ENCODE measurements at regions not wholly inside any gene's neighbourhood (a gene's known extent, or its start where the extent isn't known, plus 50 kb on each side); places are given as distances from the start of the nearest gene placed in this dataset.

DNA sequence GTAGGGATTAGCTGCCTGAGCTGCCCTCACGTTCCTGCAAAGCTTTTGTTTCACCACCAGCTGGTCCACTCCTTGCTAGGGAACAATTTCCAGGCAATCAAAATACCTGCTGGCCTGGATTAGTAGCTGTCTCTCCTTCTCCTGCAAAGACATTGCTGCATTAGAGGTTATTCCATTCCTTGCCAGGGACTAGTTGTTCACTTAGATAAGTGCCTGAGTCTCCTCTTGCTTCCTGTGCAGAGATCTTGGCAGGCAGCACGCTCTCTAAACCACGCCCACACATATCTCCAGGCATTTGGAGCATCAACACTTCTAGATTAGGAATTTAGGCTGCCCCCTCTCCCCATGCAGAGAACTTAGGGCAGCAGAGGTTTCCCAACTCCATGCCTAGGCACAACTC, 150.4 kb upstream of the SMIM30 start:
- no peak overlapping the region for H2BK12ac ChIP-seq (ENCODE audit: low read length in 2 of 2)
- H3K27ac ChIP-seq (ENCODE audit: low read length, poor library complexity, severe bottlenecking) = no peak overlapping the region
- H3K9me3 ChIP-seq (ENCODE audit: control insufficient read depth, low read length) = peaks cover 20% of the 10 kb centered on the region
- no peak overlapping the region for H2BK5ac ChIP-seq (ENCODE audit: low read depth, low read length, poor library complexity, severe bottlenecking)
- no peaks in the 10 kb centered on the region for H3K27me3 ChIP-seq (ENCODE audit: control insufficient read depth in 1 of 2, insufficient read depth in 1 of 2, low read length in 2 of 2)
- no peak overlapping the region for H2AK5ac ChIP-seq (ENCODE audit: low read length, severe bottlenecking)
- no peak overlapping the region for H3K23ac ChIP-seq (ENCODE audit: low read length in 2 of 2)
- no peak overlapping the region for H2BK15ac ChIP-seq (ENCODE audit: low read depth, poor library complexity, severe bottlenecking)
- H2BK120ac ChIP-seq (ENCODE audit: low read depth, low read length) = no peak overlapping the region
- no peak overlapping the region for H3K4me2 ChIP-seq (ENCODE audit: low read length, poor library complexity, severe bottlenecking)
- H3K4ac ChIP-seq (ENCODE audit: low read depth in 1 of 2, low read length in 2 of 2) = no peak overlapping the region
- no peak overlapping the region for H3K18ac ChIP-seq (ENCODE audit: low read depth in 1 of 2, low read length in 2 of 2)
- no peak overlapping the region for H4K8ac ChIP-seq (ENCODE audit: low read length)
- H4K91ac ChIP-seq (ENCODE audit: low read length) = no peak overlapping the region
- no peak overlapping the region for H3K4me3 ChIP-seq (ENCODE audit: insufficient read depth in 1 of 2, low read depth in 1 of 2, low read length in 2 of 2)
- no peaks in the 10 kb centered on the region for H3K36me3 ChIP-seq (ENCODE audit: control insufficient read depth in 1 of 2, insufficient read depth in 2 of 2, low read depth in 1 of 2, low read length in 2 of 2)
- no peak overlapping the region for H2AFZ ChIP-seq (ENCODE audit: low read depth, low read length)
- WGBS = 42% methylated on average over 3 of the region's 3 CpGs
- H3K4me1 ChIP-seq (ENCODE audit: control insufficient read depth, insufficient read depth, low read depth, low read length) = no peaks in the 10 kb centered on the region
- no peak overlapping the region for H3K9ac ChIP-seq (ENCODE audit: low read length)
- no peaks in the 10 kb centered on the region for H3K79me1 ChIP-seq (replicated peaks; ENCODE audit: low read length, poor library complexity, severe bottlenecking)
- no peak overlapping the region for H3K14ac ChIP-seq (ENCODE audit: low read length in 2 of 2)
- no peak for DNase-seq

DNA sequence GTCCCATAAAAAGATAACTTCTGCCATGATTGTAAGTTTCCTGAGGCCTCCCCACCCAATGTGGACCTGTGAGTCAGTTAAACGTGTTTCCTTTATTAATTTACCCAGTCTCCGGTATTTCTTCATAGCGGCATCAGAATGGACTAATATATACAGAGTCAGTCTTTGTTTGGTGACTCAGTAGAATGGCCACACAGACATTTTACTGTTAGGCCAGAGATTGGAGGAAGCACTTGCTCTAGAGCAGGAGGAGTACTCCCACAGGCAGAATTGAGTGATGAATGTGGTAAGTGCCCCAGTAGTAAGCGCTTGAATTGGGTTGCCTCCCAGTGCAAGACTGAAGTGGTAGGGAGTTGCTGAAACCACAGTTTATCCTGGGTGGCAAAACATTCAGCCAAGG, 149.5 kb upstream of the SMIM30 start:
- Histone ChIP-seq H2AFZ (ENCODE audit: low read depth, low read length) (no peak overlapping the region), H3K4me2 (ENCODE audit: low read length, poor library complexity, severe bottlenecking) (no peak overlapping the region)
- WGBS = 83% methylated on average over 4 of the region's 4 CpGs

DNA sequence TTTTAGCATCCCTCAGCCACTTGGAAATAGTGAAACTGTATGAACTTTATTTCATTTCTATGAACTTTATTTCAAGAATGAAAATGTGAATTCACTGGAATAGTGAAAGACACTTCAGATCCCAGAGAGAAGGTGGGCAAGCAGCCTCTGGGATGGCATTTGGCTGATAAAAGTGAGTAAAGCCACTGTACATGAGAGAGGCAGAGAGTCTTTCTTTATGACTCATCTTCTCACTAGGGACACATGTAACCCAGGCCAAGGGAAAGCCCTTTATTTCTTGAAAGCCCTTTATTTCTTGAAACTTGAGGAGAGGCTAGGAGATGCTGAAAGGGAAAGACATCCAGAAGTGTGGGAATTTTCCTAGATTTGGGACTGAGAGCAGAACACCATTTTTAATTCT, 148.9 kb upstream of the SMIM30 start:
- H3K36me3 ChIP-seq (ENCODE audit: control insufficient read depth in 1 of 2, insufficient read depth in 2 of 2, low read depth in 1 of 2, low read length in 2 of 2) = no peaks in the 10 kb centered on the region
- no peak overlapping the region for H3K4ac ChIP-seq (ENCODE audit: low read depth in 1 of 2, low read length in 2 of 2)
- H2AK5ac ChIP-seq (ENCODE audit: low read length, severe bottlenecking) = no peak overlapping the region
- H3K4me3 ChIP-seq (ENCODE audit: insufficient read depth in 1 of 2, low read depth in 1 of 2, low read length in 2 of 2) = no peak overlapping the region
- H4K91ac ChIP-seq (ENCODE audit: low read length) = no peak overlapping the region
- no peak overlapping the region for H3K18ac ChIP-seq (ENCODE audit: low read depth in 1 of 2, low read length in 2 of 2)
- H3K4me2 ChIP-seq (ENCODE audit: low read length, poor library complexity, severe bottlenecking) = no peak overlapping the region
- H2BK15ac ChIP-seq (ENCODE audit: low read depth, poor library complexity, severe bottlenecking) = no peak overlapping the region
- H3K9ac ChIP-seq (ENCODE audit: low read length) = no peak overlapping the region
- H2AFZ ChIP-seq (ENCODE audit: low read depth, low read length) = no peak overlapping the region
- H3K27ac ChIP-seq (ENCODE audit: low read length, poor library complexity, severe bottlenecking) = no peak overlapping the region
- H3K27me3 ChIP-seq (ENCODE audit: control insufficient read depth in 1 of 2, insufficient read depth in 1 of 2, low read length in 2 of 2) = no peaks in the 10 kb centered on the region
- H3K9me3 ChIP-seq (ENCODE audit: control insufficient read depth, low read length) = peaks cover 18% of the 10 kb centered on the region
- no peak for DNase-seq
- no peak overlapping the region for H4K8ac ChIP-seq (ENCODE audit: low read length)
- H2BK120ac ChIP-seq (ENCODE audit: low read depth, low read length) = no peak overlapping the region
- H3K79me1 ChIP-seq (replicated peaks; ENCODE audit: low read length, poor library complexity, severe bottlenecking) = no peaks in the 10 kb centered on the region
- no peak overlapping the region for H2BK5ac ChIP-seq (ENCODE audit: low read depth, low read length, poor library complexity, severe bottlenecking)
- no peak overlapping the region for H2BK12ac ChIP-seq (ENCODE audit: low read length in 2 of 2)
- H3K14ac ChIP-seq (ENCODE audit: low read length in 2 of 2) = no peak overlapping the region
- no peak overlapping the region for H3K23ac ChIP-seq (ENCODE audit: low read length in 2 of 2)
- H3K4me1 ChIP-seq (ENCODE audit: control insufficient read depth, insufficient read depth, low read depth, low read length) = no peaks in the 10 kb centered on the region

More for the DNA sequence above, 149.5 kb upstream of the SMIM30 start:
- no peak overlapping the region for H4K91ac ChIP-seq (ENCODE audit: low read length)
- no peak overlapping the region for H2AK5ac ChIP-seq (ENCODE audit: low read length, severe bottlenecking)
- no peak overlapping the region for H2BK12ac ChIP-seq (ENCODE audit: low read length in 2 of 2)
- H3K9ac ChIP-seq (ENCODE audit: low read length) = no peak overlapping the region
- H3K9me3 ChIP-seq (ENCODE audit: control insufficient read depth, low read length) = peaks cover 19% of the 10 kb centered on the region
- no peak overlapping the region for H3K4ac ChIP-seq (ENCODE audit: low read depth in 1 of 2, low read length in 2 of 2)
- no peak overlapping the region for H4K8ac ChIP-seq (ENCODE audit: low read length)
- H3K23ac ChIP-seq (ENCODE audit: low read length in 2 of 2) = no peak overlapping the region
- no peak overlapping the region for H2BK15ac ChIP-seq (ENCODE audit: low read depth, poor library complexity, severe bottlenecking)
- H3K79me1 ChIP-seq (replicated peaks; ENCODE audit: low read length, poor library complexity, severe bottlenecking) = no peaks in the 10 kb centered on the region
- H2BK120ac ChIP-seq (ENCODE audit: low read depth, low read length) = no peak overlapping the region
- peak; percentile 0 for DNase-seq
- H2BK5ac ChIP-seq (ENCODE audit: low read depth, low read length, poor library complexity, severe bottlenecking) = no peak overlapping the region
- H3K27me3 ChIP-seq (ENCODE audit: control insufficient read depth in 1 of 2, insufficient read depth in 1 of 2, low read length in 2 of 2) = no peaks in the 10 kb centered on the region
- H3K36me3 ChIP-seq (ENCODE audit: control insufficient read depth in 1 of 2, insufficient read depth in 2 of 2, low read depth in 1 of 2, low read length in 2 of 2) = no peaks in the 10 kb centered on the region
- H3K4me3 ChIP-seq (ENCODE audit: insufficient read depth in 1 of 2, low read depth in 1 of 2, low read length in 2 of 2) = no peak overlapping the region
- H3K4me1 ChIP-seq (ENCODE audit: control insufficient read depth, insufficient read depth, low read depth, low read length) = no peaks in the 10 kb centered on the region
- no peak overlapping the region for H3K14ac ChIP-seq (ENCODE audit: low read length in 2 of 2)
- H3K27ac ChIP-seq (ENCODE audit: low read length, poor library complexity, severe bottlenecking) = no peak overlapping the region
- H3K18ac ChIP-seq (ENCODE audit: low read depth in 1 of 2, low read length in 2 of 2) = no peak overlapping the region

DNA sequence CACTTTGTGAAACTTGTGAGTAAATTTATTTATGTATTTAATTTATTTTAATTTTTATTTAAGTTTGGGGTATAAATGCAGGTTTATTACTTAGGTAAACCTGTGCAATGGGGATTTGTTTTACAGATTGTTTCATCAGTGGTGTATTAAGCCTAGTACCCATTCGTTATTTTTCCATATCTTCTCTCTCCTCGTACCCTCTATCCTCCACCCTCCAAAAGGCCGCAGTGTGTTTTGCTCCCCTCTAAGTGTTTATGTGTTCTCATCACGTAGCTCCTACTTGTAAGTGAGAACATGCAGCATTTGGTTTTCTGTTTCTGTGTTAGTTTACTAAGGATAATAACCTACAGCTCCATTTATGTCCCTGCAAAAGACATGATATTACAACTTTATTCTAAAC, 145.4 kb upstream of the SMIM30 start:
- H3K23ac ChIP-seq (ENCODE audit: low read length in 2 of 2) = no peak overlapping the region
- no peak overlapping the region for H3K4ac ChIP-seq (ENCODE audit: low read depth in 1 of 2, low read length in 2 of 2)
- no peak overlapping the region for H2AK5ac ChIP-seq (ENCODE audit: low read length, severe bottlenecking)
- H2AFZ ChIP-seq (ENCODE audit: low read depth, low read length) = no peak overlapping the region
- H3K4me1 ChIP-seq (ENCODE audit: control insufficient read depth, insufficient read depth, low read depth, low read length) = no peaks in the 10 kb centered on the region
- no peak overlapping the region for H3K4me3 ChIP-seq (ENCODE audit: insufficient read depth in 1 of 2, low read depth in 1 of 2, low read length in 2 of 2)
- no peak overlapping the region for H3K27ac ChIP-seq (ENCODE audit: low read length, poor library complexity, severe bottlenecking)
- H2BK120ac ChIP-seq (ENCODE audit: low read depth, low read length) = no peak overlapping the region
- no peak overlapping the region for H4K91ac ChIP-seq (ENCODE audit: low read length)
- WGBS = no CpG with 5 or more reads among the region's 4 CpGs
- no peak overlapping the region for H3K18ac ChIP-seq (ENCODE audit: low read depth in 1 of 2, low read length in 2 of 2)
- H2BK15ac ChIP-seq (ENCODE audit: low read depth, poor library complexity, severe bottlenecking) = no peak overlapping the region
- no peak overlapping the region for H4K8ac ChIP-seq (ENCODE audit: low read length)
- peaks cover 4% of the 10 kb centered on the region for H3K9me3 ChIP-seq (ENCODE audit: control insufficient read depth, low read length)
- no peak overlapping the region for H3K9ac ChIP-seq (ENCODE audit: low read length)
- DNase-seq = no peak
- no peaks in the 10 kb centered on the region for H3K36me3 ChIP-seq (ENCODE audit: control insufficient read depth in 1 of 2, insufficient read depth in 2 of 2, low read depth in 1 of 2, low read length in 2 of 2)
- H3K79me1 ChIP-seq (replicated peaks; ENCODE audit: low read length, poor library complexity, severe bottlenecking) = no peaks in the 10 kb centered on the region
- no peaks in the 10 kb centered on the region for H3K27me3 ChIP-seq (ENCODE audit: control insufficient read depth in 1 of 2, insufficient read depth in 1 of 2, low read length in 2 of 2)
- no peak overlapping the region for H3K4me2 ChIP-seq (ENCODE audit: low read length, poor library complexity, severe bottlenecking)
- H2BK5ac ChIP-seq (ENCODE audit: low read depth, low read length, poor library complexity, severe bottlenecking) = no peak overlapping the region
- H3K14ac ChIP-seq (ENCODE audit: low read length in 2 of 2) = no peak overlapping the region
- no peak overlapping the region for H2BK12ac ChIP-seq (ENCODE audit: low read length in 2 of 2)
